GM21390 (cell line): ENCODE measurements at regions not wholly inside any gene's neighbourhood (a gene's known extent, or its start where the extent isn't known, plus 50 kb on each side); places are given as distances from the start of the nearest gene placed in this dataset.
"Not testable (repeated sequence)": the region's sequence is repeated elsewhere in the genome, so short reads cannot be mapped to it uniquely, and the experiment has no call there.

Source experiments
- ATAC-seq: cut with Tn5 transposase; IDR thresholded peaks from one replicate; pipeline ENCODE4 v1.9.1; 2021; ENCODE audit not compliant: unreplicated experiment

DNA sequence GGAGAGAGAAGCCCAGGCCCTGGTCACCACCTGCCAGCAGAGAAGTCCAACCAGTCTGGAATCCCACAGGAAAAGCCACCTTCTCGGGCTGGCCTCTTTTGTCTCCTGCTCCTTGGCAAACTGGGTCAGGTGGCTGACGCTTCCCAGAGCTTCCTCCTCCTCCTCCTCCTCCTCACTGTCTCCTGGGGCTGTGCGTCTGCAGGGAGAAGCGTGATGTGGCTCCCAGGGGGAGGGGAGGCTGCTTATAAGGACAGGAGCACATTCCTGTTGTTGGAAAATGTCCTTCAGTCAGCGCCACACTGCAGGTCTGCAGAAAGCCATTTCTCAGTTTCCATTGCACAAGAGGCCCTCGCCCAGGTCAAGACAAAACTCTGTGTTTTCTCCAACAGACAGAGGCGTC, 1316.5 kb downstream of the BRD1 start:
- no peak for ATAC-seq

DNA sequence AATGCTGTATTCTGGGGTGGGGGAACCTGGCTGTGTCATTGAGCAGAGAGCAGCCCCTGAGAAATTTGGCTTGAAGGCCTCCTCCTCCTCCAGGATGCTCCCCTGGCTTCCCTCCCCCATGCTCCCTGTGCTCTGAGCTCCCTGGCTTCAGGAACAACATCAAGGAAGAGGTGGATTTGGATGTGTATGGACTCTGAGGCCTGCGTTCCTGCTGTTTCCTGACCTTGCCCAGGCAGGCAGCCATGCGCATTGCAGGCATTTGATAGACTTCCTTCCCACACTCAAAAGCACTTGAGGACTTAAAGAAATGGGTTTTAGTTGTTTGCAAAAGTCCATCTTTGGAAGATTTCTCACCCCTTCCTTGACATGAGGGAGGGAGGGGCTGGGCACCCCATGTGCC, 1317.1 kb downstream of the BRD1 start:
- ATAC-seq = no peak

DNA sequence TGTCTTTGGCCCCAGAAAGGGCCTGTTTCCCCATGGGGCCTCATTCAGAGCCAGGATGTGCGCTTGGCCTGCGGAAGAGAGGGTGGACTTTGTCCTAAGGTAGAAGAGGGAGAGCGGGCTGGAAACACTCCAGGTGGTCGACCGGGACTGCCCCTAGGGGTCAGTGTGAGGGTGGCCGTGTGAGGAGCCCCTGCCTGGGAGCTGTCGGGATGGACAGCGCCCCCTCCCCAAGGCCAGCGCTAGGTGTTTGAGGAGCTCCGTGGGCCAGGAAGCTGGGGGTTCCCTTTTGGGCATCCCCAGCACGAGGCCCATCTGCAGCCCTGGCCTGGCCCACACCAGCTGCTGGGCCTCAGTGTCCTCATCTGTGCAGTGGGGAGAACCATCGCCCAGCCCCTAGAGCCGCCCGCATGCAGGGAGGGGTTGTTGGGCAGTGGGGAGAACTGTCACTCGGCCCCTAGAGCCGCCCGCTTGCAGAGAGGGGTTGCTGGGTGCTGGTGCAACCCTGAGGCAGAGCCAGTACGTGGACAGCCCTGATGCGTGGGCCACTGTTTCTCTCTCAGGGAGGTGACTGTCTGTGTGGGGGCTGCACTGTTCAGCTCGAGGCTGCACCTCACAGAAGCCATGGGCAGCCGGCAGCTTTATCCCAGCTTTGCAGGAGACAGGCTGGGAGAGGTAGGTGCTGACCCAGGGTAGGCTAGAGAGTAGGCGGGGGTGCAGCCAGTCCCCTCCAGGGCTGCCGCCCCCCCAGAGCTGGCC, 1319.9 kb downstream of the BRD1 start:
- no peak for ATAC-seq

DNA sequence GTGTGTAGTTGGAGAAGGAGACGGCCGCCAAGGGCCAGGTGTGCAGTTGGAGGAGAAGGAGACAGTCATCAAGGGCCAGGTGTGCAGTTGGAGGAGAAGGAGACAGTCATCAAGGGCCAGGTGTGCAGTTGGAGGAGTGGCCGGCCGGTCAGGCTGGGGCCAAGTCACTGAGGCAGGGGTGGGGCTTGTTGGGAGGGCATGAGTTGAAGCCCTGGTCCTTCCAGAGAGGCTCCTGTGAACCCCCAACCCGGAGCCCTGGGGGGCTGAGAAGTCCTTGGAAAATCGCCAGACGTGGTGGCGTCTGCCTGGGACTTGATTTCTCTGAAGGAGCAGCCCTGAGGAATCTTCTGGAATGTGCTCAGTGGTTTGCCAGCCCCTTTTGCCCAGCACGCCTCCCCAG, 1320.5 kb downstream of the BRD1 start:
- ATAC-seq = no peak

DNA sequence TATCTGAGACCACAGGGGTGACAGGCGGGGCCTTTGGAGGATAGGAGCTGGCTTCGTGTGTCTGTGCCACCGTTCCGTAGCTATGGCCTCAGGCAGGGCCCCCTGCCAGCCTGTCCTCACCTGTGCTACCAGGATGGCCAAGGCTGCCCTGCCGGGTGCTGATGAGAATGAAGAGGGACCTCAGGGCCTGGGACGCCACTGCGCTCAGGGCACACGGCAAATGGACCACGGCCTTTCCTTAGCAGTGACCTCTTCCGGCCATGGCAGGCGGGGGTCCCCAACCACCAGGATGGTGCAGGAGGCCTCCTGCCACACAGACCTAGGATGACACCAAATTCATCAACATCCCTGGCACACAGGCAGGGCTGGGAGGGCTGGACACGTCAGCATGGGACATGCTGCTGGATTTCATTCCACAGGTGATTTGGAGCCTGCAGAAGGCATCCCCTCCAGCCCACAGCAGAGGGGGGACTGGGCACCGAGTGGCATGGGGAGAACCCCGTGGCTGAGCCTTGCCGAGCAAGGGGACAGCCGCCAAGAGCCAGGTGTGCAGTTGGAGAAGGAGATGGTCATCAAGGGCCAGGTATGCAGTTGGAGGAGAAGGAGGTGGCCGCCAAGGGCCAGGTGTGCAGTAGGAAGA, 1321.0 kb downstream of the BRD1 start:
- no peak for ATAC-seq

DNA sequence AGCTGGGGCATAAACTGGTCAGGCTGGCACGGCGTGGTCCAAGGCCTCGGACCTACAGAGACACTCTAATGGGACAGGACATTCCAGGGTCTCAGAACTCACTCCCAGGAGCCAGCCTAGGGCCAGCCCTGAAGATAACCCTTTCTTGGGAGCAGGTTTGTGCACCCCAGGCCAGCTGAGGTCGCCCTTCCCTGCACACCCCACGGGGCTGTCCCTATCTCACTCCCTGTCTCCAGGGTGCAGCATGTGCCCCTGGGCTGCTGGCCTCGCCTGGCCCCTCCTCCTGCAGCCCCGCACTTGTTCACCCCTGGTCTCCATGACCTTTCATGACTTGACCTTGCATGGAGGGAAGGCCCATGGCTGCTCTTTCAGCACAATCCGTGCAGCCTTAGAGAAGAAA, 1321.8 kb downstream of the BRD1 start:
- no peak for ATAC-seq

DNA sequence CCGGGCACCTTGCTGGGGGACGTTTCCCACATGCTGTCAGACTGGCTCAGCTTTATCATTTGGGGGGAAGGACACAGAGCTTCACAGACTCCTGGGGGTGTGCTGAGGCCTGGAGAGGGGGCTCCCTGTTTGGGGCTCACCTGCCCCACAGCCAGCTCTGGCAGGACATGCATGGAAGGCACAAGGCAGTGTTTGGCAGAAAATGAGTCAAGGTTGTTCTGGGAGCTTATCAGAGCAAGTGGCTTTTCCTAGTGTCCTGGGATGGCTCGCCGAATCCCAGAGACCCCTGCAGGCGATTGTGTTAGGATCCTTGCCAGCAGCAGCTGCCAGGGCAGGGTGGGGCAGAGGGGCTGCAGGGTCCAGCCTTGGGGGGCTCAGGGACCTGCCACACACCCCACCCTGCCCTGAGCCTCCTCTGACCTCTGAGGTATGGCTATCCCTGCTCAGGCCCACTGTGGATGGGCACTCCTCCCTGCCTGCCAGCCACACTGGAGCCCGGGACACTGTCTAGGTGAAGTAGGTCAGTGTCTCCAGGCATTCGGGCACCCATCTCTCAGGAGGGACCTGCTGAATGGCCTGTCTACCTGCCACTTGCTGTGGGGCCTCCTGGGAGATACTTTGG, 1323.0 kb downstream of the BRD1 start:
- no peak for ATAC-seq

DNA sequence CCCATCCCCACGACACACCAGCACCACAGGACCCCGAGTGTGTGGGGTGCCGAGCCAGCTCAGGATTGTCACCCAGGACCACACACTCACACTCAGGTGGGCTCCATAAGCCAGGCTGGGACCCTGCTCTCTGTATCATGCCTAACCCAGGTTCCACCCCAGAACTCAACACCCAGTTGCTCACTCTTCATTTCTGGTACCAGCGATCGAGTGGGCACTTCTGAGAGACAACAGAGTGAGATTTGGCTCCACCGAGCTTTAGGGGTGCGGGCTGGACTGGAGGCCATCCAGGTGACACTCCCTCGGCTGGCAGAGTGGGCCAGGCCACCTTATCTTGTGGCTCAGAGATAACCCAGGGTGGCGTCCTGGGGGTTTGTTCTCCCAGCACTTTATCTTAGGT, 1323.8 kb downstream of the BRD1 start:
- no peak for ATAC-seq

DNA sequence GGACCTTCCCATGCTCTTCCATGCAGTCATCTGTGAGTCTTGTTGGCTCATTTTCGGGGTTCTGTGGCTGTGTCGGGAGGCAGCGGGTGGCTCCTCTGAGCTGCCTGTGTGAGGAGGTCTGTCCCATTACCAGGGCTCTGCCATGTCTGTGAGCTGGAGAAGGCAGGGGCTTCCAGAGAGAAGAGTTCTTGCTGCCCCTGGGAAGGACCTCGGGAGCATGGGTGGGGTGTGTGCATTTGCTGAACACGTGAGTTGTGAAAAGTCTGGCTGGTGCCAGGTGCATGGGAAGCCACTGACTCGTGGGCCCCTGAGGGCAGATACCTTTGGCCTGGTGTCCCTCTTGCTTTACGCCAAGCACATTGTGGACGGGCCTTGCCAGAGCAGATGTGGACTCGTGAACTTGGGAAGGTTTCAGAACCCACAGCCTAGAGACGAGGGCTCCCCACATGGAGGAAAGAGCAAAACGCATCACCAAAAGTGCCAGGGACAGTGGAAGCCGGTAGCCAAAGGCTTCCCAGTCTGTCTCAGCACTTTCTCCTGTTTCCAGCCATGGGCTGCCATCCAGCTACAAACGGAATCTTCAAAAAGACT, 1324.5 kb downstream of the BRD1 start:
- ATAC-seq = no peak

DNA sequence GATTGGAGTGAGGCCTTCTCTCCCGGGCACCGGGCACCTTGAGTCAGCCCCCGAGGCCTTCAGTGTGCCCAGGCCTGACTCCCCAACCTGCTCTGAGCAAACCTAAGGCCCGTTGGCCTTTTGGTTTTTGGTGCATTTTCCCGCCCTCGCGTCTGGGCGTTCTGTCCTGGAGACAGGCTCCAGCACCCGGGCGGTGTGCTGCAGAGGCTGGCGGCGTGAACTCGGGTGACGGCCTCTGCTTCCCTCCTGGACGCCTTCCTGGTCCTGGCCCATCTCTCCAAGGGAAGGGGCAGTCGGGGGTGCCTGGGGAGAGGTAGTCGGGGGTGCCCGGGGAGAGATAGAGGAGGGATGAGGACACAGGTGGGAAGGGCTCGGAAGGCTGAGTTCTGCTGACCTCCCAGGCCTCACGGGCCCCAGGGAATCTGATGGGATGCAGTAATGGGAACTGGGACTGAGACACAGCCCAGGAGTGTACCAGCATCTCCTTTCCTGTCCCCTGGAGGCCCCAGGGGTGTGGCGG, 1326.4 kb downstream of the BRD1 start:
- ATAC-seq = no peak

DNA sequence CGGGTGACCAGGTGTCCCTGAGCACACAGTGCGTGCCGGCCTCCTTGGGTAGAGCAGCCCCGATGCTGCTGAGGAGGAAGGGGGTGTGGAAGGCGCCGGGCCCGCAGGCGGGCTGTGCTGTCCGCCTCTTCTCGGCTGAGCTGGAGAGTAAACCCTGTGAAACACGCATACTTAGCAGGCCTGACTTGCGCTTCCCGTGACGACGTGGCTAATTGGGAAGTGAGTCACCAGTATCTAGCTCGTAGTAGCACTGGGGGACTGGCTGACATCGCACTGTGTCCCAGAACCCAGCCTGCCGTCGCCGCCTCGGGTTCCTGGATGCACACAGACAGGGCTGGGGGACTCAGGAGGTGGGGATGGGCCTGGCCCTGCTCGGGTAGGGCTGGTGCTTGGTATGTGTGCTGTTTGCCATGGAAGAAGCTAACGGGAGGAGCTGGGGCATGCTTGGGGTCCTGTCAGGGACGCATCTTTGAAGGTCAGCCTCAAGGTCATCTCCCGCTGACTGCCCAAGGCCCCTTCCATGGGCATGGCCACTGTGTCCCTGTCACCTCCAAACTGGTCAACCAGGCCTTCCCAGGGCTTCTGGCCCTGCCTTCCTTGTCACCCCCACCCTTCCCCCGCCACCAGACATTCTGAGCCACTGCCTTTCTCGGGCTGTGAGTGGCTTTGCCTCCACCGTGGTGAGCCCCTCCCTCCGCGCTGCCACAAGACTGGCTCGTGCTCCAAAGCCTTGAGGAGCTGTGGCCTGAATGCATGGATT, 1327.0 kb downstream of the BRD1 start:
- no peak for ATAC-seq

DNA sequence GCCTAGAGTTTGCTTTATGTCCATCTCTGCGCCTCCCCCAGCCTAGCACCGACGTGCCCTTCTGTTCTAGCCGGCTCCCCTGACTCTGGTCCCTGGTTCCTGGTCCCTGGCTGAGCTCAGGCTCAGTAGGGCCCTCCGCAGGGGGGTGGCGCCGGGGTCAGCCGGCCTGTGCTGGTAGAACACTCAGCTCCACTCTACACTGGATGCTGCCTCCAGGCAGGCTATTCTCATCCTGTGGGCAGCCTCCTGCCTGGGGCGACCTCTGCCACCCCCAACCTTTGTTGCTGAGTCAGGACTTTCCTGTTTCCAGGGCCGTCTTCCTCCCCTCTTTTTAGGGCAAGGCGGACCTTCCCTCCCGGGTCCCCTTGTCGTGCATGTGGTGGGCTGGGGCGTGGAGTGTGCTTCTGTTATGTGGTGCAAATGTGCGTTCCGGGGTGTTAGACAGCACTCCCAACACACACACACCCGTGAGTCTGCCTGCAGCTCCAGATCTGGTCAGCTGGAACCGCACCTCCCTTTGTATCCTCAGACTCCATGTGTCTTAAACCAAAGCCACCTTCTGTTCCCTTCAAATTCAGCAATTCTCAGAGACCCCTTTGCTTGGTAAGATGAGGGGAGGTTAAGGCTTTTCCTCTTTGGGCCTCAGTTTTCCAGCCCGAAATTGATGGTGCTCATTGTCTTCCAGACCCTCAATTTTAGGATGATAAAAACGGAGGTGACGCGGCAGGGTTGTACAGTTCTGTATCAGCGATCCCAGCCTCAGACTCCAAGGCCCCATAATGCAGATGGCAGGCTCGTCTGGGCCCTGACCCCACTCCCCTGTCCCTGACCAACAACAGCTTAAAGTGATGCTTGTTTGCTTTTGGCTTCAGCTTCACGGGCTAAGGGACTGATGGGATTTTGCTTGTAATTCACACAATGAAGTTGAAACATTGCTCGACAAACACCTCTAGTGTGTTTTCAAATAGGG, 1327.9 kb downstream of the BRD1 start:
- ATAC-seq = no peak

DNA sequence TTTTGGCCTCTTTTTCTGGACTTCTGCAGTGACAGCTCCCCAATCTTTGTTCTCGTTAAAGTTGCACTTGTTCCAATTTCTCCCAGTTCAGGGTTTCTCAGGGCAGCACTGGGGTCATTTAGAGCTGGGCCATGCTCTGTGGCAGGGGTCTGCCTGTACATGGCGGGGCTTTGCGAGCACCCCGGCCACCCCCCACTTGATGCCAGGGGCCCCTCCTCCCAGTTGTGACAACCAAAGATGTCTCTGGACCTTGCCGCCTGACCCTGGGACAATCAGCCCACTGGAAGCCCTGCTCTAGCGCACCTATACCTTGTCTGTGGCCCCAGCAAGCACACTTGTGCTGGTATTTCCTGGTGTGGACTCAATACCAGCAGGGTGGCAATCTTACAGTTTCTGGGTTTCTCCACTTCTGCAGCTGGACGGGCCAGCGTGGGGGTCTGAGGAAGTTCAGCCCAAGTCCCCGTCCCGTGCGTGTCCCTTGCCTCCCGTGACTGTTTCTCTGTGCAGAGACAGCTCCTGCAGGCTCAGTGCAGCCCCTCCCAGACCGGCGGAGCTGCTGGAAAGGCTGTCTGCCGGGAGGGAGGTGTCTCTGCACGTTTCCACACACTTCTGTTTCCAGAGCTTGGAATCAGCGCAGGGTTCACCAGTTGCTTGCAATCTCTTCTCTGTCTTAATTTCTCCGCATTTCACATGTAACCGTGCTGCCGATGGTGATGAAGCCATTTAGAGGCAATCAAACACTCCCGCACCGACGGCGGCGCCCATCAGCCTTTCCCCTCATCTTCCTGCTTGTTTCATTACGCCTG, 1328.9 kb downstream of the BRD1 start:
- no peak for ATAC-seq

DNA sequence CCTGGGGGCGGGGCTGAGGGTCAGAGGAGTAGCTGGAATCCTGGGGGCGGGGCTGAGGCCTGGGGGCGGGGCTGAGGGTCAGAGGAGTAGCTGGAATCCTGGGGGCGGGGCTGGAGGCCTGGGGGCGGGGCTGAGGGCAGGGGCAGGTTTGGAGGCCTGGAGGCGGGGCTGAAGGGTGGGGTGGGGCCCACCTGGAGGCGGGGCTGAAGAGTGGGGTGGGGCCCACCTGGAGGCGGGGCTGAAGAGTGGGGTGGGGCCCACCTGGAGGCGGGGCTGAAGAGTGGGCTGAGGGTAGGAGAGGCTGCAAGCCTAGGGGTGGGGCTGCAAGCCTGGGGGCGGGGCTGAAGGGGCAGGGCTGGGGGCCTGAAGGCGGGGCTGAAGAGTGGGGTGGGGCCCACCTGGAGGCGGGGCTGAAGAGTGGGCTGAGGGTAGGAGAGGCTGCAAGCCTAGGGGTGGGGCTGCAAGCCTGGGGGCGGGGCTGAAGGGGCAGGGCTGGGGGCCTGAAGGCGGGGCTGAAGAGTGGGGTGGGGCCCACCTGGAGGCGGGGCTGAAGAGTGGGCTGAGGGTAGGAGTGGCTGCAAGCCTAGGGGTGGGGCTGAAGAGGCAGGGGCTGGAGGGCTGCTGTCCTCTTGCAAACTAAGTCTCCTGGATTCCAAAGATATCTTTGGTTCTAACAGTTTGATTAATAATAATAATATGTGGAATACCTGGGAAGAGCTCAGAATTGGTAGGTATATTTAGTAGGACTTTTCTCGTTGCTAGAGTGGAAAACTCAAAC, 1329.7 kb downstream of the BRD1 start:
- ATAC-seq = not testable (repeated sequence)

DNA sequence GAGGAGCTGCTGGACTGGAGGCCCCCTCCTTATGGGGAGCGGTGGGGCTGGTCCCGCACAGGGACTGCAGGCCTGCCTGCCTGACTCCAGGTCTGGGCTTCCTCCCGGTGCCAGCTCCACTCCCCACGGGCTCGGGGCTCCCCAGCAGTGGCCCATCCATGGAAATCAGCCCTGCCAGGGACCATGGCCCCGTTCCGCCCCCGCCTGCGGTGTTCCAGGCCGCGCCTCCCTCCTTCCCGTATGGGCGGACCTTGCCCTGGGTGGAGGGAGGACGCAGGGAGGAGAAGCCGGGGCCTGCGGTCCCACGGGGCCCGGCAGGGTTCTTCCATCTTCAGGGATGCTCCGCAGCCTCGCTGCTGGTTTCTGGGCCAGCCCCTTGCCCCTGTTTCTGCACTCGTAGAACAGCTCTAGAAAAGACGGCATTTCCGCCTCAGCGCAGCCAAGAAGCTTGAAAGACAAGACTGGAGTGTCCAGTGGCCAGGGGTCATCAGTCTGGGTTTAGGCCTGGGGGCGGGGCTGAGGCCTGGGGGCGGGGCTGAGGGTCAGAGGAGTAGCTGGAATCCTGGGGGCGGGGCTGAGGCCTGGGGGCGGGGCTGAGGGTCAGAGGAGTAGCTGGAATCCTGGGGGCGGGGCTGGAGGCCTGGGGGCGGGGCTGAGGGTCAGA, 1330.6 kb downstream of the BRD1 start:
- no peak for ATAC-seq

DNA sequence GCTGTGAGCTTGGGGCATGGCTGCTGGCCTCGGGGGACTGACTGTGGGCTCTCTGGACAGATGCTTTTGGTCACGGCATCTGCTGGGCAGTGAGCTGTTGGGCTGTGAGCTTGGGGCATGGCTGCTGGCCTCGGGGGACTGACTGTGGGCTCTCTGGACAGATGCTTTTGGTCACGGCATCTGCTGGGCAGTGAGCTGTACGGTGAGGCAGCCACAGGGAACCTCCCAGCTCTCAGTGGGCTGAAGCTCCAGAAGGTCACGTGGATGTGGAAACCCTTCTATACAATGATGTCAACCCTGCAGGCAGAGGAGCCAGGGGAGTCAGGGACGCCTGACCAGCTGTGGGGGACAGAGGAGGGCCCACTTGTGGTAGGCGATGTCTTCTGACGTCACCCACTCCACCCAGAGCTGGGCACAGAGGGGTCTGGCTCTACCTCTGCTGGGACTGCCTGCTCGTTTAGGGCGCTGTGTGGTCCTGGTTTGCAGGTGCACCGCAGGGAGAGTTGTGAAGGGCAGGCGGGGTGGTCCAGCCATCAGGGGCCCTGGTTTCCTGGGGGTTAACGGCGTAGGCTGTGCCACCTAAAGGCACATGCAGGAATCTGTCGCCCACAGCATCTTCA, 1331.3 kb downstream of the BRD1 start:
- ATAC-seq = no peak

DNA sequence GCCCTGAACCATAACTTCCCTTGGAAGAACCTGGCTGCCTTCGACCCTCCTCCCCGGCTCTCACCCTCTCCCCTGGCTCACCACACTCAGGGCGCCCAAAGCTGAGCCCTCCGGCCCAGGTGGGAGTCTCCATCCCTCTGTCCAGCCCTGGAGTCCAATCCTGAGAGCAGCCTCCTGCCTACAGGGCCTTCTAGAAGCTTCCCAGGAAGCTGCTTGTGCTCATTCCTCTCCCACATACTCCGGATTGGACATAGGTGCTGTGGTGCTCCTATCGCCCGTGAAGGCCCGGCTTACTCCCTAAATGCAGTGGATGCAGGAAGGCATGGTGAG, 1332.0 kb downstream of the BRD1 start:
- no peak for ATAC-seq
